BJ (cell line): ENCODE measurements at regions not wholly inside any gene's neighbourhood (a gene's known extent, or its start where the extent isn't known, plus 50 kb on each side); places are given as distances from the start of the nearest gene placed in this dataset.

Source experiments
- CTCF ChIA-PET: fragments of 350-600 bp; formaldehyde crosslinking; extraction: SDS; loops from one replicate; lab custom pipeline; 2021; ENCODE audit warnings: antibody characterized with exemption, inconsistent platforms; lab: Yijun Ruan, JAX
- POLR2A ChIA-PET: fragments of 300-600 bp; sonication (Branson Sonifier 250); formaldehyde crosslinking; extraction: SDS; loops from one replicate; lab custom pipeline; 2021; ENCODE audit warnings: antibody characterized with exemption; lab: Charles Lee
- DNase-seq: peaks from one replicate; pipeline ENCODE4 v3.0.0-alpha.2; 2011; ENCODE audit warnings: low read depth
- H3K27me3 ChIP-seq: 2 replicates; pipeline ENCODE4 v1.6.0; 2011; ENCODE audit warnings: low read length; ENCODE audit not compliant: control insufficient read depth, insufficient read depth
- H3K36me3 ChIP-seq: 2 replicates; pipeline ENCODE4 v1.5.1; 2011; ENCODE audit warnings: low read length; ENCODE audit not compliant: control insufficient read depth, insufficient read depth
- H3K4me3 ChIP-seq: 2 replicates; pipeline ENCODE4 v1.5.1; 2011; ENCODE audit warnings: low read depth, mild to moderate bottlenecking, control low read depth, low read length
- CTCF ChIP-seq: IDR thresholded peaks from 2 replicates; pipeline ENCODE4 v1.5.1; 2011; ENCODE audit warnings: low read depth, mild to moderate bottlenecking, control low read depth, inconsistent platforms, low read length, moderate library complexity; ENCODE audit not compliant: insufficient read depth

GRCh38 chr10:125398270-125398669 is 237.9 kb upstream of the CTBP2 start:
- TF ChIP-seq CTCF, result no peak
- ChIA-PET POLR2A (no interaction called here), CTCF (no interaction called here)
- Histone ChIP-seq H3K27me3 (no peaks in the 10 kb centered on the region; the same call in none of the 2 replicates), H3K4me3 (no peak overlapping the region), H3K36me3 (no peaks in the 10 kb centered on the region)
- DNase-seq, result no peak

- Histone ChIP-seq H3K27me3 (no peaks in the 10 kb centered on the region; the same call in none of the 2 replicates), H3K36me3 (no peaks in the 10 kb centered on the region), H3K4me3 (no peak overlapping the region)
- POLR2A ChIA-PET, result no interaction called here
- CTCF ChIA-PET, result no interaction called here
- no peak for TF ChIP-seq CTCF
- no peak for DNase-seq
Measured at GRCh38 chr10:125397608-125398007, 237.2 kb upstream of the CTBP2 start.

GRCh38 chr10:125396676-125397075 is 236.3 kb upstream of the CTBP2 start:
- no peak overlapping the region for H3K4me3 ChIP-seq
- H3K27me3 ChIP-seq, result no peaks in the 10 kb centered on the region; the same call in none of the 2 replicates
- H3K36me3 ChIP-seq, result no peaks in the 10 kb centered on the region
- ChIA-PET CTCF (no interaction called here), POLR2A (no interaction called here)
- TF ChIP-seq CTCF, result no peak
- DNase-seq, result peak; percentile 55

GRCh38 chr10:125392609-125393008 is 232.2 kb upstream of the CTBP2 start:
- H3K4me3 ChIP-seq, result no peak overlapping the region

GRCh38 chr10:125392154-125392553 is 231.8 kb upstream of the CTBP2 start:
- no peak for DNase-seq
- ChIA-PET CTCF (no interaction called here), POLR2A (no interaction called here)
- H3K27me3 ChIP-seq, result no peaks in the 10 kb centered on the region
- no peak for TF ChIP-seq CTCF
- no peaks in the 10 kb centered on the region for H3K36me3 ChIP-seq
- H3K4me3 ChIP-seq, result no peak overlapping the region

More at GRCh38 chr10:125392609-125393008, 232.2 kb upstream of the CTBP2 start:
- Histone ChIP-seq H3K36me3 (no peaks in the 10 kb centered on the region), H3K27me3 (no peaks in the 10 kb centered on the region)
- TF ChIP-seq CTCF, result no peak
- ChIA-PET CTCF (no interaction called here), POLR2A (no interaction called here)
- no peak for DNase-seq
